Upper lobe of left lung (tissue), 6 donors: ENCODE measurements at regions not wholly inside any gene's neighbourhood (a gene's known extent, or its start where the extent isn't known, plus 50 kb on each side); places are given as distances from the start of the nearest gene placed in this dataset.
A peak's percentile ranks its signal among the peaks of the same experiment; 100 is the strongest.

ENCODE experiments used
- ATAC-seq, 2 donors: fragments of 200-7000 bp; cut with Tn5 transposase; one replicate each; pipeline ENCODE4 v1.9.1; 2022; ENCODE audit warnings: mild to moderate bottlenecking in 2 of 2, moderate library complexity in 2 of 2; ENCODE audit not compliant: low FRiP score in 2 of 2
- DNase-seq, 2 donors: peaks; one replicate each; pipeline ENCODE4 v3.0.0-alpha.2; 2019 to 2020
- H3K27ac ChIP-seq, 4 donors: fragments of 200-600 bp; sonication (generic); one replicate each; pipeline ENCODE4 v1.5.1; 2016 to 2019
- H3K27me3 ChIP-seq, 4 donors: fragments of 200-600 bp; sonication (generic); one replicate each; pipeline ENCODE4 v1.5.1; 2017 to 2019
- H3K36me3 ChIP-seq, 4 donors: fragments of 200-600 bp; sonication (generic); one replicate each; pipeline ENCODE4 v1.5.1; 2016 to 2019
- H3K4me1 ChIP-seq, 4 donors: fragments of 200-600 bp; sonication (generic); one replicate each; pipeline ENCODE4 v1.5.1; 2018 to 2019
- H3K4me3 ChIP-seq, 4 donors: fragments of 200-600 bp; sonication (generic); one replicate each; pipeline ENCODE4 v1.5.1; 2017 to 2019; ENCODE audit warnings: mild to moderate bottlenecking in 2 of 4, moderate library complexity in 1 of 4
- H3K9me3 ChIP-seq, 4 donors: fragments of 200-600 bp; sonication (generic); one replicate each; pipeline ENCODE4 v1.5.1; 2018 to 2019
- EP300 ChIP-seq, 4 donors: sonication (generic); formaldehyde crosslinking; IDR thresholded peaks; one replicate each; pipeline ENCODE4 v1.5.1; 2017; ENCODE audit warnings: antibody characterized with exemption in 4 of 4, control low read depth in 2 of 4
- POLR2A ChIP-seq, 4 donors: fragments of 450-650 bp; IDR thresholded peaks; one replicate each; pipeline ENCODE4 v1.5.1; 2016 to 2017; ENCODE audit warnings: antibody characterized with exemption in 4 of 4, mild to moderate bottlenecking in 2 of 4
- POLR2AphosphoS5 ChIP-seq, 2 donors: sonication (generic); formaldehyde crosslinking; IDR thresholded peaks; one replicate each; pipeline ENCODE4 v1.5.1; 2017; ENCODE audit warnings: antibody characterized with exemption in 2 of 2
- WGBS, 2 donors: methylation state at CpG; one replicate each; pipeline ENCODE4 v1.1.5; 2017 to 2018; 5-methylcytosine and 5-hydroxymethylcytosine counted together
- TF ChIP-seq, protein P1 (sequence below), 6 experiments: fragments of 450-650 bp in 4 of 6; fragments of 200-600 bp in 2 of 6; sonication (generic) in 2 of 6; IDR thresholded peaks; one replicate each; pipeline ENCODE4 v1.5.1; 2016 to 2019; ENCODE audit warnings: antibody characterized with exemption in 6 of 6
- donor health status: DM: no; HTN: no; CAD: no; lungs with moderate emphysema.
- donor health status: DM: no; HTN: yes; CAD: no; lungs with severe emphysema.

DNA sequence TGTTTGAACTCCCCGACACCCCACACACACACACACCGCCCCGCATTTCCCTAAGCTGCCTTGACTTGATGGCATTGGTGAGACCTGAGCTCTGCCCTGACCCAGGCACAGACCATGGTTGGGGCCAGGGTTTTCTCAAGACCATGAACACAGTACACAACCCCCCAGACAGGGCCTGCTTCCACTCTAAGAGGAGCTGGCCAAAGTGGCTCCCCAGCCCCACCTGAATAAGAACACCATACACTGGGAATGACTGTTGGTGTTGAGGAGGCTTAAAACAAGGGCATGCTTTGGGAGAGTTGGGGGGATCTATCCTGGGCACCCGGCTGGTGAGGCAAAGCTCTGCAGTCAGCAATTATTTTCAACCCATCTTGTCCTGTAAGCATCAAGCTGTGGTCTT is 77.6 kb upstream of the SYT6 start:
- Histone ChIP-seq H3K27me3 (no peaks in the 10 kb centered on the region), H3K4me3 (no peak overlapping the region), H3K4me1 (no peaks in the 10 kb centered on the region), H3K9me3 (no peaks in the 10 kb centered on the region), H3K27ac (no peak overlapping the region), H3K36me3 (no peaks in the 10 kb centered on the region)
- DNase-seq (no peak), ATAC-seq (no peak)
- 93 to 94% methylated on average over 4 of the region's 4 CpGs for WGBS, 2 donors
- no peak for TF ChIP-seq POLR2A (IDR thresholded peaks at IDR 0.05)
- no peak for TF ChIP-seq POLR2AphosphoS5 (IDR thresholded peaks at IDR 0.05)
- TF ChIP-seq EP300 (IDR thresholded peaks at IDR 0.05) = no peak
- TF ChIP-seq, protein P1, sequence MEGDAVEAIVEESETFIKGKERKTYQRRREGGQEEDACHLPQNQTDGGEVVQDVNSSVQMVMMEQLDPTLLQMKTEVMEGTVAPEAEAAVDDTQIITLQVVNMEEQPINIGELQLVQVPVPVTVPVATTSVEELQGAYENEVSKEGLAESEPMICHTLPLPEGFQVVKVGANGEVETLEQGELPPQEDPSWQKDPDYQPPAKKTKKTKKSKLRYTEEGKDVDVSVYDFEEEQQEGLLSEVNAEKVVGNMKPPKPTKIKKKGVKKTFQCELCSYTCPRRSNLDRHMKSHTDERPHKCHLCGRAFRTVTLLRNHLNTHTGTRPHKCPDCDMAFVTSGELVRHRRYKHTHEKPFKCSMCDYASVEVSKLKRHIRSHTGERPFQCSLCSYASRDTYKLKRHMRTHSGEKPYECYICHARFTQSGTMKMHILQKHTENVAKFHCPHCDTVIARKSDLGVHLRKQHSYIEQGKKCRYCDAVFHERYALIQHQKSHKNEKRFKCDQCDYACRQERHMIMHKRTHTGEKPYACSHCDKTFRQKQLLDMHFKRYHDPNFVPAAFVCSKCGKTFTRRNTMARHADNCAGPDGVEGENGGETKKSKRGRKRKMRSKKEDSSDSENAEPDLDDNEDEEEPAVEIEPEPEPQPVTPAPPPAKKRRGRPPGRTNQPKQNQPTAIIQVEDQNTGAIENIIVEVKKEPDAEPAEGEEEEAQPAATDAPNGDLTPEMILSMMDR (IDR thresholded peaks at IDR 0.05) = no peak

GRCh38 chr1:114229368-114229767 is 75.7 kb upstream of the SYT6 start:
- no peak for TF ChIP-seq EP300 (IDR thresholded peaks at IDR 0.05)
- no peak for TF ChIP-seq POLR2A (IDR thresholded peaks at IDR 0.05)
- no peak for TF ChIP-seq POLR2AphosphoS5 (IDR thresholded peaks at IDR 0.05)
- TF ChIP-seq, protein P1 (IDR thresholded peaks at IDR 0.05) = no peak
- Histone ChIP-seq H3K36me3 (no peaks in the 10 kb centered on the region), H3K9me3 (no peaks in the 10 kb centered on the region), H3K4me3 (no peak overlapping the region), H3K27me3 (no peaks in the 10 kb centered on the region), H3K4me1 (no peaks in the 10 kb centered on the region), H3K27ac (no peak overlapping the region)
- no peak for ATAC-seq
- WGBS, 2 donors = 90 to 93% methylated on average over 7 of the region's 7 CpGs
- no peak for DNase-seq

DNA sequence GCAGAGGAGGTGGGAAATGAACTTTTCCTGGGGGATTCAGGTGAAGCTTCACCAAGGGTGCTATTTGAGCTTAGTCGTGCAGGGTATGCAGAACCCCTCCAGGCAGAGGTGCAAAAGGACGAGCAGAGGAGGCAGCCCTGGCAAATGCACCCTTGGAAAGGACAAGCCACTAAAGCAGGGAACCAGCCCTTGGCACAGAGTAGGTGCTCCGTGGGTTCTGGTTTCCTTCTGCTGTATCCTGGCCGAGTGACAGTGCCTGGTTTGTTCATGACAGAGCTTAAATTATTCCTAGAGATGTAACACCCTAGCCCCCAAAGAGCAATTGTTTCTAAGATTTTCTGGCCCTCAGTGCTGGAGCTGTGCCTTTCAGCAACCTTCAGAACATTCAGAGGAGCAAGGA is 73.4 kb upstream of the SYT6 start:
- WGBS, 2 donors = 79 to 90% methylated on average over 2 to 4 of the region's 4 CpGs
- ATAC-seq = no peak
- TF ChIP-seq EP300 (IDR thresholded peaks at IDR 0.05) (no peak), POLR2AphosphoS5 (IDR thresholded peaks at IDR 0.05) (no peak), POLR2A (IDR thresholded peaks at IDR 0.05) (no peak)
- TF ChIP-seq, protein P1 (IDR thresholded peaks at IDR 0.05) = no peak
- H3K27me3 ChIP-seq = no peaks in the 10 kb centered on the region
- H3K4me3 ChIP-seq = no peak overlapping the region
- H3K4me1 ChIP-seq = no peaks in the 10 kb centered on the region
- DNase-seq = no peak
- no peaks in the 10 kb centered on the region for H3K9me3 ChIP-seq
- H3K27ac ChIP-seq = no peak overlapping the region
- H3K36me3 ChIP-seq = no peaks in the 10 kb centered on the region

DNA sequence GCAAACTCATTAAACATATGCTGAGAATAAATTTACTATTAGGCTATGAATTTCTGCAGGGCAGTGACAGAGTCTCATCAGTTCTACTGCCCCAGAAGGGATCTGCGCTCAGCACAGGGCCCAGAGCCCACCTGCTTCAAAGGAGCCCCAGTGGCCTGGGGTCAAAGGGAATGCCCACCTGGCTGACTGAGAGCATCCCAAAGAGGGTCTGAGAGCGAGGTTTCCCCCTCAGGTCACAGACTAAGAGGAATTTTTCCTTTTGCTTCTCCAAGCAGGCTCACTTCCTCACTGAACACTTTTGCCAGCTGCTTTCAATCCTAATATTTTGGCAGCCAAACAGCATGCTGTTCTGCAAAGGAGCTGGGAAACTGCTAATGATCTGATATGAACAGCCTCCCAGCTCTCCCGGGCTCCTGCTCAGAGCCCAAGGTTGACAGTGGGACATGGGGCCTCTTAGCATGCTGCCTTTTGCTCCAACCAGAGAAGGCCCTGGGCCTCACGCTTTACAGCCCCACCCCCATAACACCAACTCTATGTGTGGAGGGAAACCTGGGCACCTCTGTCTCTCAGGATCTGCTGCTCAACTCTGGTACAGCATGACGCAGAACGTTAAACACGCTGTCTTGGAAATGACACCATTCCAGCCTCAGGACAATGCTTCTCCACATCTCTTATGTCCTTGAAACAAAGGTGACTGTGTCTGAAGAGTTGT is 70.7 kb upstream of the SYT6 start:
- WGBS, 2 donors = 76 to 83% methylated on average over 6 of the region's 7 CpGs
- Histone ChIP-seq H3K27me3 (no peaks in the 10 kb centered on the region), H3K27ac (no peak overlapping the region), H3K4me3 (no peak overlapping the region), H3K36me3 (no peaks in the 10 kb centered on the region), H3K9me3 (no peaks in the 10 kb centered on the region), H3K4me1 (no peaks in the 10 kb centered on the region)
- DNase-seq (no peak), ATAC-seq (peak; percentile 6 to 30)
- TF ChIP-seq, protein P1 (IDR thresholded peaks at IDR 0.05) = no peak
- TF ChIP-seq POLR2AphosphoS5 (IDR thresholded peaks at IDR 0.05) = no peak
- TF ChIP-seq POLR2A (IDR thresholded peaks at IDR 0.05) = no peak
- no peak for TF ChIP-seq EP300 (IDR thresholded peaks at IDR 0.05)

DNA sequence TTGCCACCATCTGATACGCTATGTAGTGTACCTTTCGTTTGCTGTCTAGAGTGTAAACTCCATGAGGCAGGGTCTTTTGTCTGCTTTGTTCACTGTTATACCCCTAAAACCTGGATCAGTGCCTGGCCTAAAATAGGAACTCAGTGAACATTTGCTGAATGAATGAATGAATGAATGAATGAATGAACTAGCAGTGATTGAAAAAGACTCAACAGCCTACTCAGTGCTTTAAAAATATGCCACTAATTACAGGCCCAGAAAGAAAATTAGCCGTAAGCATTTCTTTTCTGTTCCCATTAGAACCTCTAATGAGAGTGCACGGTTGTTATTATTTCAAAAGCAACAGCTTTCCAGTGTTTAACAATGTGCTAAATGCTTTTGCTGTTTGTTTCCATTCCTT is 69.3 kb upstream of the SYT6 start:
- TF ChIP-seq, protein P1 (IDR thresholded peaks at IDR 0.05) = no peak
- no peak for TF ChIP-seq POLR2A (IDR thresholded peaks at IDR 0.05)
- no peak for TF ChIP-seq EP300 (IDR thresholded peaks at IDR 0.05)
- no peak for TF ChIP-seq POLR2AphosphoS5 (IDR thresholded peaks at IDR 0.05)
- no peaks in the 10 kb centered on the region for H3K9me3 ChIP-seq
- H3K36me3 ChIP-seq = no peaks in the 10 kb centered on the region
- no peaks in the 10 kb centered on the region for H3K27me3 ChIP-seq
- no peak overlapping the region for H3K4me3 ChIP-seq
- DNase-seq (no peak), ATAC-seq (no peak)
- no peaks in the 10 kb centered on the region for H3K4me1 ChIP-seq
- no peak overlapping the region for H3K27ac ChIP-seq
- 73 to 95% methylated on average over 4 of the region's 4 CpGs for WGBS, 2 donors
